ENCODE measurements at regions not wholly inside any gene's neighbourhood (a gene's known extent, or its start where the extent isn't known, plus 50 kb on each side); places are given as distances from the start of the nearest gene placed in this dataset.
A peak's percentile ranks its signal among the peaks of the same experiment; 100 is the strongest.

DNA sequence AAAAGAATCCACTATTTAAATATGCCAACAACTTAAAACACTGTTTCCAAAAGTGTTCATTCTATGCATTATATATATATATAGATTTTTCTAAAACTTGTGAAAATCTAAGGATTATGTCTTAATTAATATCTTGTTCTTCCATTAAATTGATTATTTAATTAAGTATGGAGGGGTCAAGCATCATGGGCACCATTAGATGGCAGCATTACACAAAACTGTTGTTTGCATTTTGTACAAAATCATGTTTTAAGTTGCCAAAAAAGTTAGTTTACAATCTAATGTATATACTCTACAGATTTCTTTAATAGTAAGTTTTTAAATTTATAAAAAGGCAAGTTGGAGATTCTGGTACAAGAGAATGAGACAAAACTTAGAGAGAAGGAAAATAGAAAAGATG, 213.2 kb upstream of the EDNRB start:
- no peak overlapping the region for H3K4me3 ChIP-seq
- TF ChIP-seq POLR2AphosphoS5 (IDR thresholded peaks at IDR 0.05) (no peak), EP300 (IDR thresholded peaks at IDR 0.05) (no peak), POLR2A (IDR thresholded peaks at IDR 0.05) (no peak)
- TF ChIP-seq, protein P1, sequence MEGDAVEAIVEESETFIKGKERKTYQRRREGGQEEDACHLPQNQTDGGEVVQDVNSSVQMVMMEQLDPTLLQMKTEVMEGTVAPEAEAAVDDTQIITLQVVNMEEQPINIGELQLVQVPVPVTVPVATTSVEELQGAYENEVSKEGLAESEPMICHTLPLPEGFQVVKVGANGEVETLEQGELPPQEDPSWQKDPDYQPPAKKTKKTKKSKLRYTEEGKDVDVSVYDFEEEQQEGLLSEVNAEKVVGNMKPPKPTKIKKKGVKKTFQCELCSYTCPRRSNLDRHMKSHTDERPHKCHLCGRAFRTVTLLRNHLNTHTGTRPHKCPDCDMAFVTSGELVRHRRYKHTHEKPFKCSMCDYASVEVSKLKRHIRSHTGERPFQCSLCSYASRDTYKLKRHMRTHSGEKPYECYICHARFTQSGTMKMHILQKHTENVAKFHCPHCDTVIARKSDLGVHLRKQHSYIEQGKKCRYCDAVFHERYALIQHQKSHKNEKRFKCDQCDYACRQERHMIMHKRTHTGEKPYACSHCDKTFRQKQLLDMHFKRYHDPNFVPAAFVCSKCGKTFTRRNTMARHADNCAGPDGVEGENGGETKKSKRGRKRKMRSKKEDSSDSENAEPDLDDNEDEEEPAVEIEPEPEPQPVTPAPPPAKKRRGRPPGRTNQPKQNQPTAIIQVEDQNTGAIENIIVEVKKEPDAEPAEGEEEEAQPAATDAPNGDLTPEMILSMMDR (IDR thresholded peaks at IDR 0.05) = no peak
- H3K27ac ChIP-seq = no peak overlapping the region
- no peak for DNase-seq (ENCODE audit: low spot score in 2 of 2)
- H3K4me1 ChIP-seq = no peaks in the 10 kb centered on the region
- H3K36me3 ChIP-seq = no peaks in the 10 kb centered on the region
- H3K27me3 ChIP-seq = no peaks in the 10 kb centered on the region
- no peaks in the 10 kb centered on the region for H3K9me3 ChIP-seq

DNA sequence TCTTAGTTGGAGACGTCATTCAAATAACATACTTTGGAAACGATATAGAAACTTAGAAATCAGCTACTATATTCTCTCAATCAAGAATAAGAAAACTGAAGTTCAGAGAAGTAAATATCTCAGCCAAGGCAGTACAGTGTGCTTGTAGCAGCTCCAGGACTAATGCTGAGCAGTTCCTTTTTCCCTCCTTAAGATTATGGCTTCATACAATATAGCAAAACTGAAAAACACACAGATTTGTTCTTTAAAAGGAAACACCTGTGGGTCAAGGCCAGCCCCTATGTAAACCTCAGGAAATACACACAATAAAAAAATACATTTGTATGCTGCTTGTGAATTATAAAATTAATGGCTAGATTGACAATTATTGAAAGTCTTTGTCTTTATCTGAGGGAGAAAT, 212.7 kb upstream of the EDNRB start:
- no peaks in the 10 kb centered on the region for H3K9me3 ChIP-seq
- no peaks in the 10 kb centered on the region for H3K27me3 ChIP-seq
- 89% methylated on average over 2 of the region's 2 CpGs for WGBS
- H3K4me1 ChIP-seq = no peaks in the 10 kb centered on the region
- no peak overlapping the region for H3K4me3 ChIP-seq
- no peak for DNase-seq (ENCODE audit: low spot score in 2 of 2)
- no peak overlapping the region for H3K27ac ChIP-seq
- TF ChIP-seq, protein P1 (IDR thresholded peaks at IDR 0.05) = no peak
- TF ChIP-seq POLR2AphosphoS5 (IDR thresholded peaks at IDR 0.05) = no peak
- no peak for TF ChIP-seq POLR2A (IDR thresholded peaks at IDR 0.05)
- TF ChIP-seq EP300 (IDR thresholded peaks at IDR 0.05) = no peak
- H3K36me3 ChIP-seq = no peaks in the 10 kb centered on the region

DNA sequence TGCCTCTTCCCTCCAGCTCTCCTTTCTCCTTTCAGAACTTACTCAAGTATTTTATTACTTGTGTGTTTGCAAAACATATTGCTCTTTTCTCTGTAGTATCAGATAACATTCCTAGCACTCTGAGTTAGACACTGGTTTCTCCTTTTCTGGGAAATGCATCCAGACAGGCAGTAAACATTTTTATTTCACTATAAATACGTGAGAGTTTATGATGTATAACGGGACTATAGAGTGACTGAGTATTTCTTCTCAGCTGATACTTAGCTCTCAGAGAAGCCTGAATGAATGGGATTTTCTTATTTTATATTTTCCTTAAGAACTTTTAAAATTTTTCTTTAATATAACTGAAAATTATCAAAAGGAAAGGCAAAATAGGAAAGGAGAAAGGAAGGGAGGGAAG, 211.2 kb upstream of the EDNRB start:
- TF ChIP-seq POLR2A (IDR thresholded peaks at IDR 0.05) (no peak), EP300 (IDR thresholded peaks at IDR 0.05) (no peak), POLR2AphosphoS5 (IDR thresholded peaks at IDR 0.05) (no peak)
- TF ChIP-seq, protein P1 (IDR thresholded peaks at IDR 0.05) = no peak
- DNase-seq (ENCODE audit: low spot score in 2 of 2) = no peak
- Histone ChIP-seq H3K36me3 (no peaks in the 10 kb centered on the region), H3K27me3 (no peaks in the 10 kb centered on the region), H3K4me1 (no peaks in the 10 kb centered on the region), H3K9me3 (no peaks in the 10 kb centered on the region), H3K4me3 (no peak overlapping the region), H3K27ac (no peak overlapping the region)
- 55% methylated on average over 2 of the region's 2 CpGs for WGBS

DNA sequence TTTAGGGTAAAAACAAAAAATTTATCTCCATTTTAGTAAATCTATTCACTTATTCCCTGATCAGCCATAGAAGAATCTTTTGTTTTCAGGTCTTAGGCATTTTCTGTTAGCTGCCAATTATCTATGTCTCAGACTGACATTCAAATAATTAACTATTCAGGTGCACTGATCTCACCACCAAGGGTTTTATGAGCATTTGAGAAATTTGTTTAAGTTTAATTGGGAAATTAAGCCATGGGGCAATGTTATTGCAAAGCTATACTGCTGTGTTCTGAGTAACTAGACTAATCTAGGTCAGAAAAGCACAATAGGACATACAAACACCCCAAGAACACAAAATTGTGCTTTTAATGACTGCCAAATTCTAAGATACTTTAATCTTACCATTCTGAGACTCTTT, 210.7 kb upstream of the EDNRB start:
- DNase-seq (ENCODE audit: low spot score in 2 of 2) = no peak
- TF ChIP-seq, protein P1 (IDR thresholded peaks at IDR 0.05) = no peak
- no peak for TF ChIP-seq POLR2AphosphoS5 (IDR thresholded peaks at IDR 0.05)
- TF ChIP-seq EP300 (IDR thresholded peaks at IDR 0.05) = no peak
- TF ChIP-seq POLR2A (IDR thresholded peaks at IDR 0.05) = no peak
- Histone ChIP-seq H3K4me1 (no peaks in the 10 kb centered on the region), H3K36me3 (no peaks in the 10 kb centered on the region), H3K27ac (no peak overlapping the region), H3K4me3 (no peak overlapping the region), H3K9me3 (no peaks in the 10 kb centered on the region), H3K27me3 (no peaks in the 10 kb centered on the region)

DNA sequence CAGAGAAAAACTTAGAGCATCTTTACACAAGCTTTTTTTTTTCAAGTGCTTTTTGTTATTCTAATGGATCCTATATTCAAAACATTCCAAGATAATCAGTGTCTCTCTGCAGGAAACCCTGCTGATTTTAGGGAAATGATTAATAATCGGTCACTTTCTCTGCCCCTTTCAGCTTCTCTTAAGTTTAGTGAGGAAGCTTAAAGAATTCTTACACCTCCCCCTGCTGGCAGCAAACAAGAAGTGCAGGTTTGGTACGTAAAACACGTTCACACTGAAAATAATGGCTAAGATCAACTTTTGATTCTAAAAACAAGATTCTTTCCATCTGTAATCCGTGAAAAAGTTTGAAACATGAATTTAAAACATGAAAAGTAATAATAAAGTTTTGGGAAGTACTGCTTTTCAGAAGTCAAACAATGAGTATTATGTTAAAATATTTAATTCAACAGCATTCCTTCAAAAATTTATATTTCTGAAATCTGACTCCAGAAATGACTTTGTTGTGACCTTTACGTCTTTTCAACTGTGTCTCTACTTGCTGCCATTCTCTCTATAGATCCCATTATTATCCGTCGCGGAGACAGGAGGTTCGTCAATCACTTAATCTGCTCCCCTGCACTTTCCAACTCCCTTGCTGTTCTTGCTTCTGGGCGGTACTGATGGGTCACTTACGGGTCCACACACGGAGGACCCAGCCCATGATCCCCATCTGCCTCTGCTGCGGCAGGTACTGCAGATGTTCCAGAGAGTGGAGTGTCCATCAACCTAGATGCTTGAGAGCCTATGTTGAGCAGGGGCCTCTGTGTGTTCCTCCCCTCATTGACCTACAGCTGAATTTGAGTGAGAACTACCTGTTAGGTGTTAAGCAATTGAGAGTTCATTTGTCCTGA, 203.1 kb upstream of the EDNRB start:
- TF ChIP-seq EP300 (IDR thresholded peaks at IDR 0.05) = no peak
- TF ChIP-seq, protein P1 (IDR thresholded peaks at IDR 0.05) = peak; percentile 71 to 77
- Histone ChIP-seq H3K9me3 (no peaks in the 10 kb centered on the region), H3K4me3 (no peak overlapping the region), H3K4me1 (no peaks in the 10 kb centered on the region), H3K27me3 (peaks cover 7% of the 10 kb centered on the region), H3K27ac (no peak overlapping the region), H3K36me3 (no peaks in the 10 kb centered on the region)
- 33% methylated on average over 13 of the region's 13 CpGs for WGBS
- no peak for DNase-seq (ENCODE audit: low spot score in 2 of 2)
